ENCODE measurements at regions not wholly inside any gene's neighbourhood (a gene's known extent, or its start where the extent isn't known, plus 50 kb on each side); places are given as distances from the start of the nearest gene placed in this dataset.

DNA sequence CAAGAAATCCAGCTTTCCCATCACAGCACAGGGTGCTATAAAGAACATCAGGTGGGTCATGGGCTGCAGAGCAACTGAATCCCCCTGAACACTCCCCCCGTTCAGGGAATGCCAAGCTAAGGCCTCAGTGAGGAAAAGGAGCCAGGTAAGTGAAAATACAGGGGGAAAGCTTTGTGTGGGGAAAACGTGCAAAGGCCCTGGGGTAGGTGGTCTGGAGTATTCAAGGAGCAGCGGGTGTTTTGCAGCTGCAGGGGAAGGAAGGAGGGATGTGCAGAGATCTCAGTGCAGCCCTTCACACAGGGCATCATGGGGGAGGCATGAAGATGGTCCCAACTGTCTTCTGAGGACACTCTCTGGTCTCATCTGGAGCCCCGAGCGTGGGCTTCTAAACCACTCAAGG lies 119.2 kb downstream of the ETS2 start:
- DNase-seq, result no peak

DNA sequence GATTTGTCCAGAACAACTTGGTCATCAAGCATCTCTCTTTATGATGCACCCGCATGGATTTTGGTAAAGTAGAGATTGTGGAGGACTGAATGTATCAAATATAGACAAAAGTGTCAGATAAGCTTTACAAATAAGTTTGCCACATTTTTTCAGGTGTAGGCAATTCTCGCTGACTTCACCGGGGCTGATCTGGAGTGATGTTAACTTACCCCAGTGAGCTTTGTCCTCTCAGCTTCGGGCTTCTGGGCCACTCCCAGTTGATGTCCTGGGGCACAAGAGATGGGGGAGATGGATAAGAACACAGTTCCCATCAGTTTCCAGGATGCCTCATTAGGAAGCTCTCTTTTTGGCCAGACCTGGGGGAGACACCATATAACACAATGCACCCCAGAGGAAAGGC lies 117.7 kb downstream of the ETS2 start:
- DNase-seq, result no peak

DNA sequence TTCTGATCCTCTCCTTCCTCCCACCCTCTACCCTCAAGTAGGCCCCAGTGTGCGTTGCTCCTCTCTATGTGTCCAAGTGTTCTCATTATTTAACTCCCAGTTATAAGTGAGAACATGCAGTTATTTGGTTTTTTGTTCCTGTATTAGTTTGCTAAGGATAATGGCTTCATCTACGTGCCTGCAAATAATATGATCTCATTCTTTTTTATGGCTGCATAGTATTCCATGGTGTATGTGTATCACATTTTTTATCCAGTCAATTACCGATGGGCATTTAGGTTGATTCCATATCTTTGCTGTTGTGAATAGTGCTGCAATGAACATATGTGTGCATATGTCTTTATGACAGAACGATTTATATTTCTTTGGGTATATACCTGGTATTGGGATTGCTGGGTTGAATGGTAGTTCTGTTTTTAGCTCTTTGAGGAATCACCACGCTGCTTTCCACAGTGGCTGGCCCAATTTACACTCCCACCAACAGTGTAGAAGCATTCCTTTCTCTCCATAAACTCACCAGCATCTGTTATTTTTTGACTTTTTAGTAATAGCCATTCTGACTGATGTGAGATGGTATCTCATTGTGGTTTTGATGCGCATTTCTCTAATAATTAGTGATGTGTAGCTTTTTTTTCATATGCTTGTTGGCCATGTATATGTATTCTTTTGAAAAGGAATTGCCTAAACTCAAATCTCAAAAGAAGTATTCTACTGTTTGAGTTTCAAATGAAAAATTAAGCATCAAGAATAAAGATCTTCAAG lies 116.9 kb downstream of the ETS2 start:
- no peak for DNase-seq

DNA sequence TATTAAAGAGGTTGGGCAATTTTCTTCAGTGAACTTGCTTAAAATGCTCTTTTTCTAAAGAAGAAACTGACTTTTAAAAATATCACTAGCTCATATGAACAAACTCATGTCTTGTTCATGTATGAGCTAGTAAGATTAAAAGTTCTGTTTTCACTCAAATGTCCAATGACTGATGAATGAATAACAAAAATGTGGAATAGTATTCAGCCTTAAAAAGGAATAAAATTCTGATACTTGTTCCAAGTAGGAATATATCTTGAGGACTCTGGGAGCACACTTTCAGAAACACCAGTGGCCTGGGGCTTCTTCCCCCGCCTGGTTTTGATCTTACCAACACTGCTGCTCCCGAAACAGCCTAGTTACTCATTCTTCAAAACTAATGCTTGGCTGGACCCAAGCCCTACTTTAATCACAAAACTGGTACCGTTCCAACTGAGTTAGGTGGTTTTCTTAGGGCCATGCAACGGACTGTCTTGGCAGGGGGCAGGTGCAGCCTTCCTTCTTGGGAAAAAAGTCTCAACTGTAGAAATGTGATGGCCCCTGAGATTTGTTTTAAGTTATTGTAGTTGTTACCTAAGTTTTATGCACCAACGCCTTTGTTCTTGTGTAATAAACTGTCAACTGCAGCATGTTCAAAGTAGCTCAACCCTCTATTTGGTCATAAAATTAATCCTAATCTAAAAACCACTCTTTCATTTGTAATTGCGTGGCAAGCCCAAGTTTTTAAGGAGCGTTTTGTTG lies 116.0 kb downstream of the ETS2 start:
- no peak for DNase-seq

DNA sequence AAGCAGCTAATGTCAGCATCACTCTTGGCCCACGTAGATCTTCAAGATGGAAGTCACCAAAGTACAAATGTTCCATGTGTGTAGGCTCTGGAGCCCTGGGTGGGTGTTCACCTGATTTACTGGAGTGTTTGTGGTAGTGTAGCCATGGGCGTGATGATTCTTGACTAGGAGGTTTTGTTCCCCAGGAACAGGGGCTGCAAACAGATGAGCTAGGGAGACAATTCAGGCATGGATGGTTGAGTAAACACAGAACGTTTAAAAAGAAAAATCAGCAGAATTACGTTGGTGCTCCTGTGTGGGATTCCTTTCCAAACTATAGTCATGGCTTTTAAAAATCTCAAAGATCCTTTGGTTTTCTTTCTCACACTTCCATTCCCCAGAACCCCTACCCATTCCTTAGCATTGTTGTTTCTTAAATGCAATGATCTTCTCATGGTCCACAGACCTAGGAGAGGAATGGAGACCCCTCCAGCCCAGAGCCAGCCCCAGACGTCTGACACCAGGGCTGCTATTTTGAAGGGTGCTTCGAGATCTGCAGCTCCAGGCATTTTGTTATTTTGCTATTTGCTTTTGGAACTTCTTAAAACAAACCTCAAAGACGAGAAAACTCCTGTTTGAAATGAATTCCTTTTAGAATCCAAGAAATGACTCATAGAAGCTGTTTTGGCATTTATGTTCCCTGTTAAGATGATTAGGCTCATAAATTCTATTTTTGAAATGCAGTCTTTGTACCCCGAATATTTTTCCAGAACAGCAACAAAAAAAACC lies 115.1 kb downstream of the ETS2 start:
- no peak for DNase-seq

DNA sequence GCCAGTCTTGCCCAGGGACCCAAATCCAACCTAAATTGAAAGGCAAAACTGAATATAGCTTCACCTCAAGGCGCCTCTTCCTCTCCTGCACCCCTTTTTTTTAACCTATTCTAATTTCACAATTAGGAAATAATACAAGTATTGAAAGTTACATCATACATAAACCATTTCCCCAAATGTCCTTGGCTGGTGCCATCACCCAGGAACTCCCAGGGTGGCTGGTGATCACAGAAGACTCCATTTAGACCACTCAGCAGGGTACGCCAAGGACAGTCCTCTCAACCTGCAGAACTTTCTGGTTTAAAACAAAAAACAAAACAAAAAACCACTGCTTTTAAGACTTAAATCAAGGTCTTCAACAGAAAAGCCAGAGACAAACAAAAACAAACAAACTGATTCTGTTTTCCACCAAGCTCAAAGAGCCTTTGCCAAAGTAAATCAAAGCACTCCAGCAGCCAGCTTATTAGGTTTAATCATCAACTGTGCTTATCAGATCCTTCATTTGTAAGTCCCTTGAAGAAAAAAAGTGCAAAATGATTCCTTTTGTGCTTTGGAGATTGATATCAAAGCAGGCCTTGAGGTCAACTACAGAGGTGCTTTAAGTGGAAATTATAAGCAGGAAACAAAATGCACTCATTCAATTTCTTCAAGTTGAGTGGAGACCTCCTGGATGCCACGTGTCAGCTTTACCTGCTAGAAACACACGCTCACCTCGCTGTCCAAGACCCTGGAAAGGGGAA lies 113.0 kb downstream of the ETS2 start:
- DNase-seq, result peak; percentile 58 to 65

DNA sequence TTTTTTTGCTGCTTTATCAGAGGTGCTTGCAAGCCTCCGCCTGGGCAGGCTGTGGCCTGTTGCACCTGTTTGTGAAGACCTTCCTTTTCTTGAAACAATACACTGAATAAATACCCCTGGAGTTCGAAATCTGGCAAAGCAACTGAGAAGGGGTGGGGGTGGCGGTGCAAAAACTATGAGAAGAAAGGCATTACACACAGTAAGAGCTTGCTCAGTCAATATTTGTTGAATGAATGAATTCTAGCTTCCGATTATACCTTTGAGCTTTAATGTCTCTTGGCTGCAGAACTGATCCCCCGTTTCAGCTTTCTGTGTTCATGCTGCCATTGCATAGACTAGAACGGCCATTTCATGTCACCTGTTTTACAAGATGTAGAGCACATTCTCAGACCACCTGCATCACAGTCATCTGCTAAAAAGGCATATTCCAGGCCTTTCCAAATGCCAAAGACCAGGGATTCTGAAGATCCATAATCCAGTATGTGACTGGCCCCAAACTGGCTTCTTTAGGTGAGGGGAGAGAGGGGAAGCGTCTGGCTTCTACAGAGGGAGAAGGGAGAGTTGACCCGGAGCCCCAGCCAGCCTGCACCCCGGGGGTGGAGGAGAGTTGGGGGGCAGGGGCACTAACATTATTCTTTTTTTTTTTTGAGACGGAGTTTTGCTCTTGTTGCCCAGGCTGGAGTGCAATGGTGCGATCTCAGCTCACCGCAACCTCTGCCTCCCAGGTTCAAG lies 111.5 kb downstream of the ETS2 start:
- no peak for DNase-seq

DNA sequence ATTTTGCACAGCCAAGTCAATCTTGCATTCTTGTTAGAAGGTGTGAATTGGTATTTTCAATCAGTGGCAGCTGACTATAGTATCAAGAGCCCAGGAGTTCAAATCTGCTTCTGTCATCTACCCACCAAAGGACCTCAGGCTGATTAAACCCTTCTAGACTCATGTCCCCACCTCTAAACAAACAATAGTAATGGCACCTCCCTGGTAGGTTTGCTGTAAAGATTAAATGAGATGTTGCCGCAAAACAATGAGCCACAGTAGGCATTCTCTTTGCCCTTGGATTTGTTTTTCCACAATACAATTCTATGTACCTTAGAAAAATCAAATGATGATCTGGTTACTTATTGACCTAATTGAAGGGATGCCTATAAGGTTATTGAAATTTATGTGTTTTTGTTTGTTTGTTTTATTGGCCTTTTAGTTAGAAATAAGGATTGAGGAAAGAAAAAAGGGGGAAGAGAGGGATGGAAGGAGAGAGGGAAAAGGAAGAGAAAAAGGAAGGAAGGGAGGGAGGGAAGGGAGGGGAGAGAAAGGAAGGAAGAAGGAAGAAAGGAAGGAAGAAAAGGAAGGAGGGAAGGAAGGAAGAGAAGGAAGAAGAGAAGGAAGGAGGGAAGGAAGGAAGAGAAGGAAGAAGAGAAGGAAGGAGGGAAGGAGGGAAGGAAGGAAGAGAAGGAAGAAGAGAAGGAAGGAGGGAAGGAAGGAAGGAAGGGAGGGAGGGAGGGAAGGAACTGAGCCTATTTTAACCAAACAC lies 110.7 kb downstream of the ETS2 start:
- no peak for DNase-seq

DNA sequence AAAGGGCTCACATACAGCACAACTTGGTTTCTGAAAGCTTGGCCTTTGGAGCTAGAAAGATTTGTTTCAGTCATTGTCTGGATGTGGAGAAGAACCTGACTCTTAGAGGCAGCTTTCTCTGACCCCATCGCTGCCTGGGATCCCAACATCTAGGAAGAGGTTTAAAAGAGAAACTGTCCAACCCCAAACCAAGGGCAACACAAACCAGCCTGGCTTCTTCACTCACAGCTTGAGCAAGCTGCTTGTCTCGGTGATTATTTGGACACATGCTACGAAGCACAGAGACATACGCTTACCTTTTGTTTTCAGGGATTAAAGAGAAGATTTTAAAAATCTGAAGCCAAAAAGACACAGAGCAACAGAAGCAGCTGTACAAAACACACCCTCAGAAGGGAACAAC lies 109.8 kb downstream of the ETS2 start:
- DNase-seq, result no peak

DNA sequence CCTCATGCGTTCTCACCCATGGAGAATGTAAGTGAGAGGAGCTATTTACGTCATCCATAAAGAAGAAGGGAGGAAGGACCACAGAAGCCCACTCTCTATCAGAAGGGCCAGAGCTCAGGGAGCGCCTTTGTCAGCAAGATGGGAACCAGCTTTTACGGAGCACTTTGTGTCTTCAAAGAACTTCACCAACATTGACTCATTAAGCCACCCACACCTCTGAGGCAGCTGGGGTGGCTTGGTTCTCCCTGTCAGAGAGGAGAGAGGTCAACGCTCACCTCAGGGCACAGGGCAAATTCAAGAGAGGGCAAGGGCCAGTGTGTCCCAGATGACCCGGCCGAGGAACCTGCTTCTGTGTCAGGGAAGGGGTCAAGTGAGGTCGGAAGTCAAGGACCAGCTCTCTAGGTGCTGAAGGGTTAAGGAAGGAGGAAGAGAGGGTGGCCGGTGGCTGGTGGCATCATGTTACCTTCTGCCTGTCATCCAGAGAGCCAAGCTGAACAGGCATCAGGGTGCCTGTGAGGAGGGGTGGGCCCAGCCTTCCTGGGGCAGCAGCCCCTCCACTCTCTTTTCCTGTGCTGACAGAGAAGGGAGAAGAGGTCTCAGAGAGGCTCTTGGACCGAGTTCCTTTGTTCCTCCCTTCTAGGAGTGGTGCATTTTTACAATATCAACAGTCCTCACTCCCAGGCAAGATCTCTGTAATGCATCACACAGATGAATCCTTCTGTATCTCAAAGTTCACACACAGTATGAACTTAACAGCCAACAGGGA lies 109.0 kb downstream of the ETS2 start:
- peak; percentile 50 to 70 for DNase-seq

DNA sequence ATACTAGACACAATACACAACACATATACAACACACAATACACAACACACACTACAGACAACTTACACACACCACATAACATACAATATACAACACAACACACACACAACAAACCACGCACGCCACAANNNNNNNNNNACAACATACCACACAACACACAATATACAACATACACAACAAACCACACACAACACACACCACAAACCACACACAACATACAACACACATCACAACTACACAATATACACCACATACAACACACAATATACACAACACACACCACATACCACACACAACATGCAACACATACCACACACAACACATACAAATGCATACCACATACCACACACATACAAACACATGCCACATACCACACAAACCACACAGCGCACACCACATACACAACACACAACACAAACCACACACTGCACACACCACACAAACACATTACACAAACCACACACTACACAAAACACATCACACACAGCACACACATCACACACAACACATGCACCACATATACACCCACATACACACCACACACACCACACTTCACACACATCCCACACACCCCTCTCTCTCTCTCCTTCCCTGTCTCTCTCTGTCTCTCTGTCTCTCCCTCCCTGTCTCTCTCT lies 108.3 kb downstream of the ETS2 start:
- DNase-seq, result no peak

DNA sequence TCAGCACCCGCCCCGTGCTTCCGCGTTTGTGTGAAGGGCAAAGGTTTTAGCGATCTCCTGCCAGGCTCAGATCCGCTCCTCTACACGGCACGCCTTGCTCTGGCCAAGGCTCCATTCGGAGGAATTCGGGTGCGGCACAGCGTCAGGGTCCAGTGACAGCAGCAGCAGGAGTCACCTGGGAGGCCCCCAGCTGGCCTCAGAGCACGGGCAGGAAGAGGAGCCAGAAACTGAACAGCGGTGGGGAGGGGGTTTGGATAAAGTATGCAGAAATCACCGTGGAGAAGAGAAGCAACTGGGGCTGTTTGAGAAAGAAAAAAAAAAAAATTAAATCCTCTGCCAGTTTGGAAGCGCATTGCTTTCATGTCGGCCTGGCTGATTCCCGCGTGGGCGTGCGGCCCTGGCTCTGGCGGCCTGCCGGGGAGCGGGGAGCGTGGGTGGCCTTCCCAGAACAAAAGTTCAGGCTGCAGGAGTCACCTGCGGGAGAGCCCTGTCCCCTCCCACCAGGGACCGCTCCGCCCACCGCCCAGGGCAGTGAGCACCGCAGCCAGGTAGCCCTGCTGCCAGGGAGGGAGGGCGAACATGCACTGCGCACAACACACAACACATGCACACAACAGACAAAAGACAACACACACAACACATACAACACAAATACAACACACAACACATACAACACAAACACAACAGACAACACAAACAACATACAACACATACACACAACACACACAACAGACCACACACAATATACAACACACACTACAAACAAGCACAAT lies 107.6 kb downstream of the ETS2 start:
- DNase-seq, result peak; percentile 51 to 59

DNA sequence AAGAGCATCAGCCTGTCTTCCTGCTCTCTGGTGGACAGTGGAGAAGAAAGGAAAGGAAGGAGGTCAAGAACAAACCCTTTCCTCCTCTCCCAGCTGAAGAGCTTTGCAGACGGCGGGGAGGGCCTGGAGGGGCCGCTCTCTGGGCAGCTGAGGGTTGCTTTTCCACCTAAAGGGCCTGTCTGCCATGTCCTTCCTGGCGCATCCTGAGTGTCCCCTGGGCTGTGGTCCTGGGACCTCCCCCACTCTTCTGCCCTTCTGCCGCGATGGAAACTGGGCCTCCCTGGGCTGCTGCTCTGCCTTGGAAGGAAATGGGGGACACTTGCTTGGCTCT lies 107.0 kb downstream of the ETS2 start:
- DNase-seq, result no peak

DNA sequence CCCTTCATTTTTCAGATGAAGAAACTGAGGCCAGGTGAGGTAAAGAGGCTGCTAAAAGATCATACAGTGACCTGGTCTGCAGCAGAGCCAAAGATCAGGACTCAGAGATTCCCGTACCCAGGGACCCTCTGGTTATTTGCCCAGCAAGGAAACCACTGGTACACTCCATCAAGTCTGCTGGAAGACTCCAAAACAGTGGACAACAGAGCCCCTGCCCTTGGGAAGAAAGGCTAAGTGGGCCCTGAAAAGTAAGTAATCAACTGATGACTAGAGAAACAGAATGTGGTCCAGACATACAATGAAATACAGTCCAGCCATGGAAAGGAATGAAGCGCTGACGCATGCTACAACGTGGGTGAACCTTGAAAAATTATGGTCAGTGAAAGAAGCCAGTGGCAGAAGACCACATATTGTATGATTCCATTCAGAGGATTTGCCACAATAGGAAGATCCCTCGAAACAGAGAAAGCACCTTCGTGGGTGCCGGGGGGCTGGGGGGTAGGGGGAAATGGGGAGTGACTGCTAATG lies 106.4 kb downstream of the ETS2 start:
- no peak for DNase-seq

DNA sequence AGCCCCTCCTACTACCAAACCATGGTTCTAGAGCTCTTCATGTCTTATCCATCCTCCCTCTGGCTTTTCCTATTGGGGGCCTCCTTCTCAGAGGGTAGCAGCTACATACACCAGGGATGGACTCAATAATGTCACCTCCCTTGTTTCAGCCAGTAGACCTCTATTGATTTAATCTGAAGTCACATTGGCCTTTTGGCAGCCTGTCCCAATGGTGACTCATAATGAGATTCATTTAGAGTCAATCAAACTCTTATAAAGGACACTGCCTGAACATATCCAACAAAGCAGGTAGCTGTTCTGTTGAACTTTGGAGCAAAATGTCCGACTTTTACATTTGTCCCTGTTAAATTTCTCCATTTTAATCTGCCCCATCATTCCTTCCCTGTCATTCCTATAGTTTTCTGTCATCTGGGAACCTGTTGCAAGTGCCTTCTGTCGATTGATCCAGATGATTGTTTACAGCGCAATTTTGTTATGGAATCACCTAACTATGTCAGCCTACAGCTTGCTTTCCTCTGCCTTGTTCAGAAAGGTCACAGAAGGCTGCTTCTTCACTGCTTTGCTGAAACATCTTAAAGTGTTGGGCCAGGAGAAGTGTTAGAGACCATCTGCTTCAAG lies 105.9 kb downstream of the ETS2 start:
- no peak for DNase-seq

DNA sequence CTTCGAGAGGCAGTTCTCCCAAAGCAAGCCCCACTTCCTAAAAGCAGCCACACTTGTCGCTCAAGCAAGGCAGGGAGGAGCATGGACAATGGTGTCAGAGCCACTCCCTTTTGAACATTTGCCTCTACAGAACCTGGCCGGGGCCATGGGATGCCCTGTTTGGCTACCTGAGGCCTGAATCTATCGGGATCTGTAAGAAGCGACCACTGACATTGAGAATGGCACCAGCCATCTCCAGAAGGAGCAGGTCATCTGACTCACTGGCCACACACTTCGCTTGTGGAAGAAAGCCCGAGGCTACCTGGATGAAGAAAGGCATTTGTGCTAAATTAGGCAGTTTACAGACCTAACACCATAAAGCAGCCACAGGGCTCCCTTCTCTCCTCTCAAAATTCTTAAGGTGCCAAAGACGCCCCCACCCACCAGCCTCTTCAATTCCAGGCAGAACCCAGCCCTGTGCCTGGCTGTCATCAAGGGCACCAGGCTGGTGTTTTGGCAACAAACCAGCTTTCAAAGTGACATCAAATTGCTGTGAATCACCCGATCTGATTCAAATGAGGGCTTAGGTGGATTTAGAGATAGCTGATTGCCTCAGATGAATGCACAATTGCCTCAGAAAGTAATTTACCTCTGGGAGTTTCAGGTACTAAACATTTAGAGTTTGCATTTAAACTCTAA lies 104.8 kb downstream of the ETS2 start:
- no peak for DNase-seq

DNA sequence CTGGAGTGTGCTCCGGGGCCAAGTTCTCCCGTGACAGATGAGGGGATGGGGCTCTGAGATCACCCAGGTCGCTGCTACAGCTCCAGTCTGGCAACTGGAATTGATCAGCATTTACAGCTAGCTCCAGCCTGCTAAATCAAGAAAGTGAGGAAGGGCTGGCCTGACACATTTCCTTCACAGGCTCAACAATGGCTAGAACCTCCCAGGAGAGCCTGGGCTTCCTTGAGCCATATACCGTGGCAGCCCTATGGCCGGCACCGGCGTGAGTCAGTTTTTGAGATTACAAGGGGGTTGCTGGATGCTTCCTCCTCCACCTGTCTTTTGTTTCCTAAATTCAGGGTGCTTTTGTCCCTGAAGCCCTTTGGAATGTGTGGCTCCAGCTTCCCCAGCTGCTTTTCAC lies 104.2 kb downstream of the ETS2 start:
- DNase-seq, result no peak

DNA sequence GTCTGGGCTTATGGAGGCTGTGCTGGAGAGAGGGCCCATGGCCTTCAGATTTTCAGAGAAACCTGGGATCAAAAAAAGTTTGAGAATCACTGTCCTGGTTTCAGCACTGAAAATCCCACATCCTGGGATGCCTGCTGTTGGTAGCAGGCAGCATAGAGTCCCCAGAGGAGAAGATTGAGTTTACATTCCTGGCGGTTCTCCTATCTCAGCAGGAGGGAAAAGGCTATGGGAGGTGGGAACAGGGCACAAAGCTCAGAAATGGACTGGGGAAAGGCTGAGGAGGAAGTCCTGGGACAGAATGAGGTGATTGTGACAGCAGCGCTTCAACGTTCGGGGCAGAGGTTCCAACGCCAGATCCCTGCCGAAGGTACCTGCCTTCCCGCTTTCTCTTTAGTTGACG lies 103.4 kb downstream of the ETS2 start:
- DNase-seq, result no peak

All from inflammatory macrophage treated with lipopolysaccharide for 1 hour (primary cell).